OCI-LY3 (cell line): ENCODE measurements at regions not wholly inside any gene's neighbourhood (a gene's known extent, or its start where the extent isn't known, plus 50 kb on each side); places are given as distances from the start of the nearest gene placed in this dataset.

Source experiments
- H2AFZ ChIP-seq: fragments of 200-600, 300-600 bp; shearing (Covaris generic); 2 replicates; pipeline ENCODE4 v1.6.0; 2014; ENCODE audit warnings: antibody characterized with exemption, low read depth, low read length
- H3K27ac ChIP-seq: fragments of 200-600, 300-600 bp; sonication (generic); 2 replicates; pipeline ENCODE4 v1.5.1; 2014; ENCODE audit warnings: mild to moderate bottlenecking, low read length, moderate library complexity, mixed read lengths
- H3K27me3 ChIP-seq: fragments of 200-600, 300-600 bp; sonication (generic); 2 replicates; pipeline ENCODE4 v1.6.1; 2014; ENCODE audit warnings: low read depth, low read length, mixed read lengths
- H3K36me3 ChIP-seq: fragments of 200-600, 300-600 bp; sonication (generic); replicated peaks from 2 replicates; pipeline ENCODE3; 2014; ENCODE audit warnings: low read depth, low read length, mixed read lengths
- H3K4me1 ChIP-seq: fragments of 300-600, 200-600 bp; sonication (generic); 2 replicates; pipeline ENCODE4 v1.6.1; 2014; ENCODE audit warnings: low read length, mixed read lengths
- H3K4me2 ChIP-seq: fragments of 200-600, 300-600 bp; sonication (generic); 2 replicates; pipeline ENCODE4 v1.6.1; 2014; ENCODE audit warnings: low read length, mixed read lengths
- H3K4me3 ChIP-seq: fragments of 300-600, 200-600 bp; sonication (generic); 2 replicates; pipeline ENCODE4 v1.5.1; 2014; ENCODE audit warnings: antibody characterized with exemption, mild to moderate bottlenecking, low read length, moderate library complexity
- H3K79me2 ChIP-seq: fragments of 300-600, 200-600 bp; shearing (Covaris generic); 2 replicates; pipeline ENCODE4 v1.6.1; 2014; ENCODE audit warnings: mild to moderate bottlenecking, low read length, mixed read lengths
- H3K9ac ChIP-seq: fragments of 300-600, 200-600 bp; shearing (Covaris generic); 2 replicates; pipeline ENCODE4 v1.6.0; 2014; ENCODE audit warnings: mild to moderate bottlenecking, low read length, moderate library complexity
- H3K9me3 ChIP-seq: fragments of 200-600, 300-600 bp; shearing (Covaris generic); 2 replicates; pipeline ENCODE4 v1.6.1; 2014; ENCODE audit warnings: low read length, mixed read lengths; ENCODE audit not compliant: insufficient read depth
- H4K20me1 ChIP-seq: fragments of 200-600, 300-600 bp; sonication (generic); 2 replicates; pipeline ENCODE4 v1.6.1; 2016; ENCODE audit warnings: low read length, mixed read lengths; ENCODE audit not compliant: insufficient read depth
- CTCF ChIP-seq: fragments of 200-600, 300-600 bp; sonication (generic); IDR thresholded peaks from 2 replicates; pipeline ENCODE4 v1.5.1; 2014; ENCODE audit warnings: antibody characterized with exemption, low read length, low read depth
- EZH2phosphoT487 ChIP-seq: fragments of 200-600 bp; shearing (Covaris generic); IDR thresholded peaks from 2 replicates; pipeline ENCODE4 v1.6.1; 2018; ENCODE audit warnings: antibody characterized with exemption, mixed run types, low read depth

GRCh38 chr9:1152171-1152570, 102.0 kb downstream of the DMRT2 start:
- H3K4me1 ChIP-seq = no peaks in the 10 kb centered on the region
- no peak for TF ChIP-seq EZH2phosphoT487
- no peak for TF ChIP-seq CTCF
- no peak overlapping the region for H3K9ac ChIP-seq
- H3K79me2 ChIP-seq = no peaks in the 10 kb centered on the region
- H3K4me2 ChIP-seq = no peak overlapping the region
- no peaks in the 10 kb centered on the region for H4K20me1 ChIP-seq
- H3K27me3 ChIP-seq = no peaks in the 10 kb centered on the region
- H3K36me3 ChIP-seq = no peaks in the 10 kb centered on the region
- no peak overlapping the region for H3K4me3 ChIP-seq
- H2AFZ ChIP-seq = no peak overlapping the region
- H3K27ac ChIP-seq = no peak overlapping the region
- H3K9me3 ChIP-seq = no peaks in the 10 kb centered on the region

- Histone ChIP-seq H2AFZ (no peak overlapping the region), H3K36me3 (no peaks in the 10 kb centered on the region), H3K27me3 (no peaks in the 10 kb centered on the region), H3K9ac (no peak overlapping the region), H3K27ac (no peak overlapping the region), H3K9me3 (no peaks in the 10 kb centered on the region), H3K79me2 (no peaks in the 10 kb centered on the region), H4K20me1 (no peaks in the 10 kb centered on the region), H3K4me3 (no peak overlapping the region), H3K4me1 (no peaks in the 10 kb centered on the region), H3K4me2 (no peak overlapping the region)
- TF ChIP-seq CTCF (no peak), EZH2phosphoT487 (no peak)
Observed at GRCh38 chr9:1154739-1155138, 104.6 kb downstream of the DMRT2 start.

- Histone ChIP-seq H3K27me3 (no peaks in the 10 kb centered on the region), H3K4me3 (no peak overlapping the region), H3K9me3 (no peaks in the 10 kb centered on the region), H3K9ac (no peak overlapping the region), H3K36me3 (no peaks in the 10 kb centered on the region), H4K20me1 (no peaks in the 10 kb centered on the region), H3K4me2 (no peak overlapping the region), H3K27ac (no peak overlapping the region), H2AFZ (no peak overlapping the region), H3K4me1 (no peaks in the 10 kb centered on the region), H3K79me2 (no peaks in the 10 kb centered on the region)
- TF ChIP-seq EZH2phosphoT487 (no peak), CTCF (no peak)
Observed at GRCh38 chr9:1155602-1156001, 105.4 kb downstream of the DMRT2 start.

- Histone ChIP-seq H3K27ac (no peak overlapping the region), H2AFZ (no peak overlapping the region), H3K27me3 (no peaks in the 10 kb centered on the region)
Observed at GRCh38 chr9:1156794-1157550, 106.8 kb downstream of the DMRT2 start.

More at GRCh38 chr9:1156794-1157550, 106.8 kb downstream of the DMRT2 start:
- no peak overlapping the region for H3K9ac ChIP-seq
- no peaks in the 10 kb centered on the region for H4K20me1 ChIP-seq
- no peak overlapping the region for H3K4me3 ChIP-seq
- no peak overlapping the region for H3K4me2 ChIP-seq
- H3K79me2 ChIP-seq = no peaks in the 10 kb centered on the region
- no peaks in the 10 kb centered on the region for H3K4me1 ChIP-seq
- H3K9me3 ChIP-seq = no peaks in the 10 kb centered on the region
- H3K36me3 ChIP-seq = no peaks in the 10 kb centered on the region
- TF ChIP-seq EZH2phosphoT487 = no peak
- TF ChIP-seq CTCF = no peak
